ENCODE measurements at regions not wholly inside any gene's neighbourhood (a gene's known extent, or its start where the extent isn't known, plus 50 kb on each side); places are given as distances from the start of the nearest gene placed in this dataset.

DNA sequence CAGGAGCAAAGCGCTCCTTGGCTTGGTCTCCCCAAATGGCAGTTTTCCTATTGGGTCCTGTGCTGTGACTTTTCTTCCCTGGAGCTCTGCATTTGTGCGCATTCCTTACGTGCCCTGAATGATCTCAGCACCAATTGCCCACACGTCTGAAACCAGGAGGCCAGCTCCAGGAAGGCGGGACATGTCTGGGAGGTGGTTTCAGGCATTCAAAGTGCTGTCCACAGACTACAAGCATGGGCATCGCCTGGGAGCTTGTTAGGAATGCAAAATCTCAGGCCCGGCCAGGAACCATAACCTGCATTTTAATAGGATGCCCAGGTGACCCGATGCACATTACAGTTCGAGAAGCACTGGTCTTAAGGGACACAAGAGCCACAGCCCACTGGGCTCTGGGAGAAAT, 239.6 kb downstream of the ANKRD60 start:
- no peaks in the 10 kb centered on the region for H3K9me3 ChIP-seq (ENCODE audit: control insufficient read depth in 5 of 5, low read length in 5 of 5)
- peaks cover 0 to 3% (median 0%) of the 10 kb centered on the region in 5 donors for H3K27me3 ChIP-seq (ENCODE audit: control insufficient read depth in 5 of 5, insufficient read depth in 4 of 5, low read length in 5 of 5)

DNA sequence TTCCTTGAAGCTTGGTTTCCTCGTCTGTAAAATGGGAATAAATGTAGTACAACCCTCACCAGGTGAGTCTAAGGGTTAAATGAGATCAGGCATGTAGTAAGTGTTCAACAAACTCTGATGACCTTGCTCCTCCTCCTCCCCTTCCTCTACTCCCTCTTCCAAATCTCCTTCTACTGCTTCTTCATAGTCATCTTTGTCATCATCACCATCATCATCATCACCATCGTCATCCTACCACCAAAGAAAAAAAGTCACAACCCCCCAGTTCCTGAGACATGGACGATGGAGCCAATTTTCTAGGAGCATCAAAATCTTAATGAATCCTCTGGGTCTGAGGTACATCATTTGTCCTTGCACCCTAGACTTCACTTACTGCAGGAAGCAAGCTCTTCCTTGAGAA, 240.0 kb downstream of the ANKRD60 start:
- H3K9ac ChIP-seq (ENCODE audit: low read length in 5 of 5) = no peak overlapping the region
- no peaks in the 10 kb centered on the region for H3K9me3 ChIP-seq (ENCODE audit: control insufficient read depth in 5 of 5, low read length in 5 of 5)
- peaks cover 3 to 26% (median 15%) of the 10 kb centered on the region in 5 donors for H3K4me1 ChIP-seq (ENCODE audit: control insufficient read depth in 5 of 5, insufficient read depth in 5 of 5, low read length in 5 of 5)
- H3K27ac ChIP-seq (ENCODE audit: low read depth, low read length) = no peak overlapping the region
- H3K27me3 ChIP-seq (ENCODE audit: control insufficient read depth in 5 of 5, insufficient read depth in 4 of 5, low read length in 5 of 5) = peaks cover 0 to 3% (median 0%) of the 10 kb centered on the region in 5 donors
- H3K4me3 ChIP-seq (ENCODE audit: low read depth in 1 of 5, low read length in 5 of 5) = no peak overlapping the region
- no peaks in the 10 kb centered on the region for H3K36me3 ChIP-seq (ENCODE audit: control insufficient read depth in 5 of 5, insufficient read depth in 5 of 5, low read length in 5 of 5)

More for the DNA sequence above, 239.6 kb downstream of the ANKRD60 start:
- no peak overlapping the region for H3K9ac ChIP-seq (ENCODE audit: low read length in 5 of 5)
- H3K4me1 ChIP-seq (ENCODE audit: control insufficient read depth in 5 of 5, insufficient read depth in 5 of 5, low read length in 5 of 5) = peaks cover 3 to 26% (median 15%) of the 10 kb centered on the region in 5 donors
- H3K36me3 ChIP-seq (ENCODE audit: control insufficient read depth in 5 of 5, insufficient read depth in 5 of 5, low read length in 5 of 5) = no peaks in the 10 kb centered on the region
- no peak overlapping the region for H3K4me3 ChIP-seq (ENCODE audit: low read depth in 1 of 5, low read length in 5 of 5)
- H3K27ac ChIP-seq (ENCODE audit: low read depth, low read length) = no peak overlapping the region

DNA sequence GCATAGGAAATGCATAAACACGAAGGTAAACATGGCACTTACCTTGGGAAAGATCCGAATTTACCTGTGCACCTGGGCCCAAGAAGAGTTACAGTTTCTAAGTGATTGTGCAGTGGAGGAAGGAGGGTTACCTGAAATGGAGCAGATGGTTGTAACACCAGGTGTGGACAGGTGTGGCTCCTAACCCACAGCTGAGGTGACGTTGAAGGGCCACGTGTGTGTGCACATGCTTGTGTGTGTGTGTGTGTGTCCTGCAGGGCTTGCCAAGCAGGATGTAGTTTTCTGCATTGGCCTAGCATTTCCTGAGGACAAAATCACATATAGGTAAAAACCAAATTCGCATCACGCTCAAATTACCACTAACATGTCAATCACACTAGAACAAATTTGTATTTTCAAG, 240.8 kb downstream of the ANKRD60 start:
- H3K27ac ChIP-seq (ENCODE audit: low read depth, low read length) = no peak overlapping the region
- H3K4me1 ChIP-seq (ENCODE audit: control insufficient read depth in 5 of 5, insufficient read depth in 5 of 5, low read length in 5 of 5) = peaks cover 3 to 26% (median 15%) of the 10 kb centered on the region in 5 donors
- no peaks in the 10 kb centered on the region for H3K36me3 ChIP-seq (ENCODE audit: control insufficient read depth in 5 of 5, insufficient read depth in 5 of 5, low read length in 5 of 5)
- H3K9me3 ChIP-seq (ENCODE audit: control insufficient read depth in 5 of 5, low read length in 5 of 5) = no peaks in the 10 kb centered on the region
- H3K27me3 ChIP-seq (ENCODE audit: control insufficient read depth in 5 of 5, insufficient read depth in 4 of 5, low read length in 5 of 5) = peaks cover 0 to 3% (median 0%) of the 10 kb centered on the region in 5 donors
- H3K4me3 ChIP-seq (ENCODE audit: low read depth in 1 of 5, low read length in 5 of 5) = no peak overlapping the region
- no peak overlapping the region for H3K9ac ChIP-seq (ENCODE audit: low read length in 5 of 5)

DNA sequence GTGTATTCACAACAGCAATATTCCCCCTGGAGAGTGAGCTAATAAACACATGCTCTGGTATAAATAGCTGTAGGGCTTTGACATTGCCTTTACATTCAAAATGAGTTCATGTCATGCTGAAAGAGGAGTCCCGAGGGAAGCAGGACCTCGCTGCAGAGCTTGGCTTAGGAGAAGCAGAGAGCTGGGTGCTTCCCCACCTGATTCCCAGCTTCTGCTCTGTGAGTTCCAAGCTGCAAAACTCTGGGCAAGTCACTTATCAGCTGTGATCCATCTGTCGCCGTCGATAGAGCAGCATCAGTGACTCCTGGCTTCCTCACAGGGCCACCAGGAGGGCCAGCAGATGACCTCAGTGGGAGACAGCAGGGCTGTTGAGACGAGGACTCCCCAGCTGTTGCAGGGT, 241.8 kb downstream of the ANKRD60 start:
- peaks cover 0 to 3% (median 0%) of the 10 kb centered on the region in 5 donors for H3K27me3 ChIP-seq (ENCODE audit: control insufficient read depth in 5 of 5, insufficient read depth in 4 of 5, low read length in 5 of 5)
- H3K4me1 ChIP-seq (ENCODE audit: control insufficient read depth in 5 of 5, insufficient read depth in 5 of 5, low read length in 5 of 5) = peaks cover 3 to 25% (median 14%) of the 10 kb centered on the region in 5 donors
- no peaks in the 10 kb centered on the region for H3K9me3 ChIP-seq (ENCODE audit: control insufficient read depth in 5 of 5, low read length in 5 of 5)
- H3K9ac ChIP-seq (ENCODE audit: low read length in 5 of 5) = no peak overlapping the region
- H3K4me3 ChIP-seq (ENCODE audit: low read depth in 1 of 5, low read length in 5 of 5) = no peak overlapping the region
- no peak overlapping the region for H3K27ac ChIP-seq (ENCODE audit: low read depth, low read length)
- no peaks in the 10 kb centered on the region for H3K36me3 ChIP-seq (ENCODE audit: control insufficient read depth in 5 of 5, insufficient read depth in 5 of 5, low read length in 5 of 5)

DNA sequence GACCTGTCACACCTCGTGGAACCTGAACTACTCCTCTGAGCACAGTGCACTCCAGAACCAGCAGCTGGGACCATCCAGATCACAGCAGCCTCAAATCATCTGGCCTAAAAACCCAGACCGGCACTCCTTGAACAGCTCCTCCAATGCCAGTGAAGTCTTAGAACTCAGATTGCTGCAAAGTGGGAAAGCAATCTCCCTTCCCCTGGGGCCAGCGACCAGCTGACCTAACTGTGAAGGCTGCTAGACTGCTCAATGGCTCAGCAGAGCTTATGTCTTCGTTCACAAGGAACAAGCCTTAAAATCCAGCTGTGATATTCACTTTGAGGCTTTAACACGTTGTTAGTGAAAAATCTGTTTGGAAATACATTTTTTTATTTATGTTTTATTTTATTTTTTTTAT, 243.2 kb downstream of the ANKRD60 start:
- H3K27ac ChIP-seq (ENCODE audit: low read depth, low read length) = no peak overlapping the region
- H3K36me3 ChIP-seq (ENCODE audit: control insufficient read depth in 5 of 5, insufficient read depth in 5 of 5, low read length in 5 of 5) = no peaks in the 10 kb centered on the region
- H3K9ac ChIP-seq (ENCODE audit: low read length in 5 of 5) = no peak overlapping the region
- no peaks in the 10 kb centered on the region for H3K9me3 ChIP-seq (ENCODE audit: control insufficient read depth in 5 of 5, low read length in 5 of 5)
- peaks cover 0 to 19% (median 7%) of the 10 kb centered on the region in 5 donors for H3K4me1 ChIP-seq (ENCODE audit: control insufficient read depth in 5 of 5, insufficient read depth in 5 of 5, low read length in 5 of 5)
- H3K4me3 ChIP-seq (ENCODE audit: low read depth in 1 of 5, low read length in 5 of 5) = no peak overlapping the region
- peaks cover 0 to 3% (median 0%) of the 10 kb centered on the region in 5 donors for H3K27me3 ChIP-seq (ENCODE audit: control insufficient read depth in 5 of 5, insufficient read depth in 4 of 5, low read length in 5 of 5)

DNA sequence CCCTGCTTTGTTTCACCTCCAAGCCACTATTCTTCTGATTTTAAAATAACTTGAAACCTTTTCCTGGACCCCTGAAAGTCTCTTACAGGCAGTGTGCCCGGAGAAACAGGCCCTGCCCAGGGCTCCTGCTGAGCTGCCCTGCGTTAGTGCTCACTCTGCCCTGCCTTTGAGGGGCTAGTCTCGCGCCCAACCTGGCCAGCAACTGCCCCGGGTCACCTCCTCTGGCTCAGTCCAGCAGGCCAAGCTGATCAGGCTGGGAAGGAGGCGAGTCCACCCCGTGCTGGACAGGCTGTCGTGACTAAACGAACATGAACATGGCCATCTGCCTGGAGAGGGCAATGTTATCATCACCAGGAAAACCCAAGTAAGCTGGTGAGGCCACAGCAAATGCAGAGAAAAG, 245.4 kb downstream of the ANKRD60 start:
- H3K27me3 ChIP-seq (ENCODE audit: control insufficient read depth in 5 of 5, insufficient read depth in 4 of 5, low read length in 5 of 5) = peaks cover 0 to 6% (median 2%) of the 10 kb centered on the region in 5 donors
- no peaks in the 10 kb centered on the region for H3K36me3 ChIP-seq (ENCODE audit: control insufficient read depth in 5 of 5, insufficient read depth in 5 of 5, low read length in 5 of 5)
- peaks cover 0 to 25% (median 5%) of the 10 kb centered on the region in 5 donors for H3K4me1 ChIP-seq (ENCODE audit: control insufficient read depth in 5 of 5, insufficient read depth in 5 of 5, low read length in 5 of 5)
- no peak overlapping the region for H3K9ac ChIP-seq (ENCODE audit: low read length in 5 of 5)
- H3K4me3 ChIP-seq (ENCODE audit: low read depth in 1 of 5, low read length in 5 of 5) = no peak overlapping the region
- no peak overlapping the region for H3K27ac ChIP-seq (ENCODE audit: low read depth, low read length)
- no peaks in the 10 kb centered on the region for H3K9me3 ChIP-seq (ENCODE audit: control insufficient read depth in 5 of 5, low read length in 5 of 5)

DNA sequence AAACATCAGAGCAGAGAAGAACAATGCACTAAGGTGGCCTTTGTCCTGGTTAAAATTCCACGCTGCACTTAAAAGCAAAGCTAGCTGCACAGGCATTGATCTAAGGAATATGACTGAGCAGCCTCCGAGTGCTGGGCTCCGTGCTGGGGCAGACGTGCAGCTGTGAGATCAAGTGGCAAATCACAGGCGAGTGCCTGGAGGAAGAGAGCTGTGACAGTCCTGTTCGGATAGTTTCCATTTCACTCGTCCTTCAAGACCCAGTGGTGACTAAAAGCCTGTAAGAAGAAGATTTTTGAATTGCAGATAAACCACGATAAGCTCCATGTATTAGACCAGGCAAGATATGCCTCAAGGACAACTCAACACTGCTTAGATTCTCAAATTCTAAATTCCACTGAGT, 247.9 kb downstream of the ANKRD60 start:
- H3K36me3 ChIP-seq (ENCODE audit: control insufficient read depth in 5 of 5, insufficient read depth in 5 of 5, low read length in 5 of 5) = no peaks in the 10 kb centered on the region
- H3K9me3 ChIP-seq (ENCODE audit: control insufficient read depth in 5 of 5, low read length in 5 of 5) = no peaks in the 10 kb centered on the region
- no peak overlapping the region for H3K4me3 ChIP-seq (ENCODE audit: low read depth in 1 of 5, low read length in 5 of 5)
- peaks cover 0 to 6% (median 0%) of the 10 kb centered on the region in 5 donors for H3K27me3 ChIP-seq (ENCODE audit: control insufficient read depth in 5 of 5, insufficient read depth in 4 of 5, low read length in 5 of 5)
- no peak overlapping the region for H3K27ac ChIP-seq (ENCODE audit: low read depth, low read length)
- H3K9ac ChIP-seq (ENCODE audit: low read length in 5 of 5) = no peak overlapping the region
- peaks cover 1 to 28% (median 9%) of the 10 kb centered on the region in 5 donors for H3K4me1 ChIP-seq (ENCODE audit: control insufficient read depth in 5 of 5, insufficient read depth in 5 of 5, low read length in 5 of 5)

DNA sequence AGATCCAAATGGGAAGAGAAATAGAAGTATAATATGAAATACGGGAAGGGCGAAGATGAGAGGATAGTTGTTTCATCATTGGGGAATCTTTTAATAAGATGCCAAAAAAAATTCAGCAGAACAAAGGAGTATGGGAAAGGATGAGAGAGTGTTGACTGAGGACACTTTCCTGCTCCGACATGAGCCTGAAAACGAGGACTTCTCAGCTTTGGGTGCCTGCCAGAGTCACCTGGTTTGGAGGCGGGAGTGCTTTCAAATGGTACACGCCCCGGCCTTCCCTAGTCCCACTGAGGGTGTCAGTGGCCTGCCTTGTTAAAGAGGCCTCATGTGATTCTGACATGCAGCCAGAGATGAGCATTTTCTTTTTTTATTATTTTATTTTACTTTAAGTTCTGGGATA, 250.9 kb downstream of the ANKRD60 start:
- H3K27ac ChIP-seq (ENCODE audit: low read depth, low read length) = no peak overlapping the region

DNA sequence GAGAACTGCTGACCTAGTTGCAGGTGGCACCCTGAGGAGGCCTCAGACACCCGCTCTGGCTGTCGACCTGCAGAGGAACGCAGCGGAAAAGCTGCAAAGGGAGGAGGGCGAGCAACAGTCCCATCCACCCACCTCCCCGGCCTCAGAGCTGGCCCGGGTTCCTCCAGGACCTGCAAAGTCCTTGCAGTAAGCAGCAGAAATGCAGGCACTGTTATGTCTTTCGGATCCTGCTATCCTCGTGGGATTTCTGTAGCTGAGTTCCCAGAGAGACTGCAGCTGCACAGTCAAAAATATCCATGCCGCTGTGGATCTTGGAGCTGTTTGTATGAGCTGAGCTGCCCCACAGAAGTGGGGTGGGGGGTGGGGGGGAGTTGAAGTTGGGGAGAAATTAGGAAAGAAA, 251.3 kb downstream of the ANKRD60 start:
- Histone ChIP-seq H3K9me3 (ENCODE audit: control insufficient read depth in 5 of 5, low read length in 5 of 5) (peaks cover 0 to 2% (median 0%) of the 10 kb centered on the region in 5 donors), H3K4me1 (ENCODE audit: control insufficient read depth in 5 of 5, insufficient read depth in 5 of 5, low read length in 5 of 5) (peaks cover 1 to 24% (median 4%) of the 10 kb centered on the region in 5 donors), H3K36me3 (ENCODE audit: control insufficient read depth in 5 of 5, insufficient read depth in 5 of 5, low read length in 5 of 5) (no peaks in the 10 kb centered on the region), H3K27me3 (ENCODE audit: control insufficient read depth in 5 of 5, insufficient read depth in 4 of 5, low read length in 5 of 5) (peaks cover 0 to 6% (median 2%) of the 10 kb centered on the region in 5 donors), H3K9ac (ENCODE audit: low read length in 5 of 5) (no peak overlapping the region), H3K4me3 (ENCODE audit: low read depth in 1 of 5, low read length in 5 of 5) (no peak overlapping the region), H3K27ac (ENCODE audit: low read depth, low read length) (no peak overlapping the region)

More for the DNA sequence above, 250.9 kb downstream of the ANKRD60 start:
- no peaks in the 10 kb centered on the region for H3K9me3 ChIP-seq (ENCODE audit: control insufficient read depth in 5 of 5, low read length in 5 of 5)
- no peak overlapping the region for H3K9ac ChIP-seq (ENCODE audit: low read length in 5 of 5)
- H3K4me3 ChIP-seq (ENCODE audit: low read depth in 1 of 5, low read length in 5 of 5) = no peak overlapping the region
- H3K36me3 ChIP-seq (ENCODE audit: control insufficient read depth in 5 of 5, insufficient read depth in 5 of 5, low read length in 5 of 5) = no peaks in the 10 kb centered on the region
- peaks cover 1 to 24% (median 4%) of the 10 kb centered on the region in 5 donors for H3K4me1 ChIP-seq (ENCODE audit: control insufficient read depth in 5 of 5, insufficient read depth in 5 of 5, low read length in 5 of 5)
- H3K27me3 ChIP-seq (ENCODE audit: control insufficient read depth in 5 of 5, insufficient read depth in 4 of 5, low read length in 5 of 5) = peaks cover 0 to 6% (median under 1%) of the 10 kb centered on the region in 5 donors

DNA sequence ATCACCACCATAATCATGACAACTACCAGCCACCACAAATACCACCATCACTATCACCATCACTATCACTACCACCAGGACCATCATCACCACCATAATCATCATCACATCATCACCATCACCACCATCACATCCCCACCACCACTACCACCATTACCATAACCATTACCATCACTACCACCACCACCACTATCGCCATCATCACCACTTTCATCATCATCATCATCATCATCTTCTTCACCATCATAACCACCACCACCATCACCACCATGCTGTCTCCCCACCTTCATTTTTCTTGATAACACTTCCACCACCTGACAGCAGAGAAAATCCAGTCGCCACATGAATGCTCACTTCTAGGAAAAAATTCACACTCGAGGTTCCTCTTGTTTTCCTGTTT, 253.6 kb downstream of the ANKRD60 start:
- H3K27ac ChIP-seq (ENCODE audit: low read depth, low read length) = no peak overlapping the region
- no peak overlapping the region for H3K9ac ChIP-seq (ENCODE audit: low read length in 5 of 5)
- H3K36me3 ChIP-seq (ENCODE audit: control insufficient read depth in 5 of 5, insufficient read depth in 5 of 5, low read length in 5 of 5) = no peaks in the 10 kb centered on the region
- peaks cover 0 to 17% (median 4%) of the 10 kb centered on the region in 5 donors for H3K4me1 ChIP-seq (ENCODE audit: control insufficient read depth in 5 of 5, insufficient read depth in 5 of 5, low read length in 5 of 5)
- H3K27me3 ChIP-seq (ENCODE audit: control insufficient read depth in 5 of 5, insufficient read depth in 4 of 5, low read length in 5 of 5) = peaks cover 0 to 9% (median under 1%) of the 10 kb centered on the region in 5 donors
- H3K9me3 ChIP-seq (ENCODE audit: control insufficient read depth in 5 of 5, low read length in 5 of 5) = peaks cover 0 to 3% (median 0%) of the 10 kb centered on the region in 5 donors
- no peak overlapping the region for H3K4me3 ChIP-seq (ENCODE audit: low read depth in 1 of 5, low read length in 5 of 5)

All from subcutaneous abdominal adipose tissue (tissue), 5 donors.